ENCODE measurements at regions not wholly inside any gene's neighbourhood (a gene's known extent, or its start where the extent isn't known, plus 50 kb on each side); places are given as distances from the start of the nearest gene placed in this dataset.

GRCh38 chr16:55014022-55014421, 83.4 kb downstream of the IRX5 start:
- TF ChIP-seq, protein P1, sequence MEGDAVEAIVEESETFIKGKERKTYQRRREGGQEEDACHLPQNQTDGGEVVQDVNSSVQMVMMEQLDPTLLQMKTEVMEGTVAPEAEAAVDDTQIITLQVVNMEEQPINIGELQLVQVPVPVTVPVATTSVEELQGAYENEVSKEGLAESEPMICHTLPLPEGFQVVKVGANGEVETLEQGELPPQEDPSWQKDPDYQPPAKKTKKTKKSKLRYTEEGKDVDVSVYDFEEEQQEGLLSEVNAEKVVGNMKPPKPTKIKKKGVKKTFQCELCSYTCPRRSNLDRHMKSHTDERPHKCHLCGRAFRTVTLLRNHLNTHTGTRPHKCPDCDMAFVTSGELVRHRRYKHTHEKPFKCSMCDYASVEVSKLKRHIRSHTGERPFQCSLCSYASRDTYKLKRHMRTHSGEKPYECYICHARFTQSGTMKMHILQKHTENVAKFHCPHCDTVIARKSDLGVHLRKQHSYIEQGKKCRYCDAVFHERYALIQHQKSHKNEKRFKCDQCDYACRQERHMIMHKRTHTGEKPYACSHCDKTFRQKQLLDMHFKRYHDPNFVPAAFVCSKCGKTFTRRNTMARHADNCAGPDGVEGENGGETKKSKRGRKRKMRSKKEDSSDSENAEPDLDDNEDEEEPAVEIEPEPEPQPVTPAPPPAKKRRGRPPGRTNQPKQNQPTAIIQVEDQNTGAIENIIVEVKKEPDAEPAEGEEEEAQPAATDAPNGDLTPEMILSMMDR (IDR thresholded peaks at IDR 0.05; ENCODE audit: extremely low read depth in 1 of 2, insufficient read depth in 1 of 2, low read depth in 1 of 2, low read length in 2 of 2), result no peak
- TF ChIP-seq JUN (IDR thresholded peaks at IDR 0.05; ENCODE audit: borderline replicate concordance, insufficient read depth, insufficient read length, low read depth) (no peak), POLR2A (IDR thresholded peaks at IDR 0.05; ENCODE audit: low read depth, low read length) (no peak), GATA2 (IDR thresholded peaks at IDR 0.05; ENCODE audit: insufficient read depth, insufficient read length, low read depth, low read length) (no peak), EZH2 (IDR thresholded peaks at IDR 0.05; ENCODE audit: borderline replicate concordance, low read depth, low read length, severe bottlenecking) (no peak), POLR2AphosphoS5 (IDR thresholded peaks at IDR 0.05; ENCODE audit: insufficient read depth, low read depth, low read length) (no peak), MAX (IDR thresholded peaks at IDR 0.05; ENCODE audit: insufficient read depth, insufficient read length) (no peak)

All from endothelial cell of umbilical vein (primary cell).